ENCODE measurements at regions not wholly inside any gene's neighbourhood (a gene's known extent, or its start where the extent isn't known, plus 50 kb on each side); places are given as distances from the start of the nearest gene placed in this dataset.

GRCh38 chr21:29236201-29236600 lies 62.5 kb upstream of the BACH1 start (continued):
- TF ChIP-seq REST (IDR thresholded peaks at IDR 0.05; ENCODE audit: unreplicated experiment) (no peak), POLR2AphosphoS5 (IDR thresholded peaks at IDR 0.05; ENCODE audit: low read depth) (no peak), CREB1 (CRISPR knock-in tag; IDR thresholded peaks at IDR 0.05; ENCODE audit: low read depth) (no peak), ZNF114 (CRISPR knock-in tag; IDR thresholded peaks at IDR 0.05) (no peak), NANOG (IDR thresholded peaks at IDR 0.05; ENCODE audit: borderline replicate concordance) (no peak), EZH2 (IDR thresholded peaks at IDR 0.05; ENCODE audit: low read depth, unreplicated experiment) (no peak)
- TF ChIP-seq, protein P1, sequence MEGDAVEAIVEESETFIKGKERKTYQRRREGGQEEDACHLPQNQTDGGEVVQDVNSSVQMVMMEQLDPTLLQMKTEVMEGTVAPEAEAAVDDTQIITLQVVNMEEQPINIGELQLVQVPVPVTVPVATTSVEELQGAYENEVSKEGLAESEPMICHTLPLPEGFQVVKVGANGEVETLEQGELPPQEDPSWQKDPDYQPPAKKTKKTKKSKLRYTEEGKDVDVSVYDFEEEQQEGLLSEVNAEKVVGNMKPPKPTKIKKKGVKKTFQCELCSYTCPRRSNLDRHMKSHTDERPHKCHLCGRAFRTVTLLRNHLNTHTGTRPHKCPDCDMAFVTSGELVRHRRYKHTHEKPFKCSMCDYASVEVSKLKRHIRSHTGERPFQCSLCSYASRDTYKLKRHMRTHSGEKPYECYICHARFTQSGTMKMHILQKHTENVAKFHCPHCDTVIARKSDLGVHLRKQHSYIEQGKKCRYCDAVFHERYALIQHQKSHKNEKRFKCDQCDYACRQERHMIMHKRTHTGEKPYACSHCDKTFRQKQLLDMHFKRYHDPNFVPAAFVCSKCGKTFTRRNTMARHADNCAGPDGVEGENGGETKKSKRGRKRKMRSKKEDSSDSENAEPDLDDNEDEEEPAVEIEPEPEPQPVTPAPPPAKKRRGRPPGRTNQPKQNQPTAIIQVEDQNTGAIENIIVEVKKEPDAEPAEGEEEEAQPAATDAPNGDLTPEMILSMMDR (conservative IDR thresholded peaks at IDR 0.05; ENCODE audit: low read depth in 2 of 2): no peak
- TF ChIP-seq, protein P2, sequence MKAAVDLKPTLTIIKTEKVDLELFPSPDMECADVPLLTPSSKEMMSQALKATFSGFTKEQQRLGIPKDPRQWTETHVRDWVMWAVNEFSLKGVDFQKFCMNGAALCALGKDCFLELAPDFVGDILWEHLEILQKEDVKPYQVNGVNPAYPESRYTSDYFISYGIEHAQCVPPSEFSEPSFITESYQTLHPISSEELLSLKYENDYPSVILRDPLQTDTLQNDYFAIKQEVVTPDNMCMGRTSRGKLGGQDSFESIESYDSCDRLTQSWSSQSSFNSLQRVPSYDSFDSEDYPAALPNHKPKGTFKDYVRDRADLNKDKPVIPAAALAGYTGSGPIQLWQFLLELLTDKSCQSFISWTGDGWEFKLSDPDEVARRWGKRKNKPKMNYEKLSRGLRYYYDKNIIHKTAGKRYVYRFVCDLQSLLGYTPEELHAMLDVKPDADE (IDR thresholded peaks at IDR 0.05): no peak

GRCh38 chr21:29237110-29238052 lies 61.3 kb upstream of the BACH1 start:
- Histone ChIP-seq H3K4me2 (no peak overlapping the region), H3K9me2 (ENCODE audit: insufficient read depth) (peaks cover 8% of the 10 kb centered on the region; the same call in 1 of the 2 replicates), H4K20me1 (replicated peaks; ENCODE audit: insufficient read depth) (no peaks in the 10 kb centered on the region), H3K4me1 (ENCODE audit: insufficient read depth) (no peaks in the 10 kb centered on the region), H3K4me3 (no peak overlapping the region), H3K27me3 (ENCODE audit: insufficient read depth) (no peaks in the 10 kb centered on the region), H3K79me2 (replicated peaks; ENCODE audit: insufficient read depth) (no peaks in the 10 kb centered on the region), H3K27ac (ENCODE audit: low read depth) (no peak overlapping the region), H3F3A (replicated peaks; ENCODE audit: low read depth) (no peaks in the 10 kb centered on the region), H2AFZ (peak overlapping the region; percentile 80), H3K36me3 (ENCODE audit: insufficient read depth) (no peaks in the 10 kb centered on the region)
- DNase-seq (ENCODE audit: low spot score): no peak
- no peak overlapping the region for H3K27ac Mint-ChIP-seq
- no peaks in the 10 kb centered on the region for H3K36me3 Mint-ChIP-seq (ENCODE audit: low read depth)
- no peak overlapping the region for H3K4me3 Mint-ChIP-seq
- ATAC-seq: no peak; the same call in 2 of the 3 replicates
- peaks cover 8% of the 10 kb centered on the region for H3K4me1 Mint-ChIP-seq
- TF ChIP-seq EZH2 (IDR thresholded peaks at IDR 0.05; ENCODE audit: low read depth, unreplicated experiment) (no peak), POLR2AphosphoS5 (IDR thresholded peaks at IDR 0.05; ENCODE audit: low read depth) (no peak), STAT1 (IDR thresholded peaks at IDR 0.05; ENCODE audit: unreplicated experiment) (no peak), JUNB (IDR thresholded peaks at IDR 0.05; ENCODE audit: unreplicated experiment) (no peak), ZNF114 (CRISPR knock-in tag; IDR thresholded peaks at IDR 0.05) (no peak), CREB1 (CRISPR knock-in tag; IDR thresholded peaks at IDR 0.05; ENCODE audit: low read depth) (no peak), REST (IDR thresholded peaks at IDR 0.05; ENCODE audit: unreplicated experiment) (no peak)
- peaks cover 2% of the 10 kb centered on the region for H3K27me3 Mint-ChIP-seq (ENCODE audit: insufficient read depth, low read depth, poor library complexity)
- H3K9me3 Mint-ChIP-seq: no peaks in the 10 kb centered on the region

Measured in GM23338 (cell line).